H9 (cell line): ENCODE measurements at regions not wholly inside any gene's neighbourhood (a gene's known extent, or its start where the extent isn't known, plus 50 kb on each side); places are given as distances from the start of the nearest gene placed in this dataset.

Experiments
- DNase-seq: peaks from one replicate; pipeline ENCODE4 v3.0.0-alpha.2; 2017
- H2AFZ ChIP-seq: one replicate; pipeline ENCODE4 v1.6.1; 2013; ENCODE audit warnings: mild to moderate bottlenecking, low read length, control low read depth, moderate library complexity
- H2AK5ac ChIP-seq: 2 replicates; pipeline ENCODE4 v1.6.1; 2013; ENCODE audit warnings: low read length, control low read depth, mixed read lengths; ENCODE audit not compliant: insufficient read length
- H2BK120ac ChIP-seq: one replicate; pipeline ENCODE4 v1.6.1; 2013; ENCODE audit warnings: low read depth, mild to moderate bottlenecking, low read length, control low read depth, inconsistent platforms; ENCODE audit not compliant: poor library complexity, severe bottlenecking
- H2BK12ac ChIP-seq: 2 replicates; pipeline ENCODE4 v1.6.1; 2013; ENCODE audit warnings: low read length, control low read depth, mixed read lengths, low read depth; ENCODE audit not compliant: insufficient read length
- H2BK15ac ChIP-seq: 2 replicates; pipeline ENCODE4 v1.6.1; 2013; ENCODE audit warnings: low read depth, low read length, control low read depth
- H2BK20ac ChIP-seq: one replicate; pipeline ENCODE4 v1.6.1; 2013; ENCODE audit warnings: low read depth, mild to moderate bottlenecking, low read length, control low read depth, inconsistent platforms; ENCODE audit not compliant: poor library complexity, severe bottlenecking
- H2BK5ac ChIP-seq: 2 replicates; pipeline ENCODE4 v1.6.1; 2013; ENCODE audit warnings: low read length, control low read depth, mixed read lengths; ENCODE audit not compliant: insufficient read length
- H3K14ac ChIP-seq: 2 replicates; pipeline ENCODE4 v1.6.1; 2013; ENCODE audit warnings: low read length, control low read depth; ENCODE audit not compliant: insufficient read depth
- H3K18ac ChIP-seq: 2 replicates; pipeline ENCODE4 v1.6.1; 2013; ENCODE audit warnings: low read depth, mild to moderate bottlenecking, mixed read lengths, low read length, control low read depth; ENCODE audit not compliant: insufficient read length
- H3K23ac ChIP-seq: 2 replicates; pipeline ENCODE4 v1.6.1; 2013; ENCODE audit warnings: low read length, control low read depth, mixed read lengths, low read depth; ENCODE audit not compliant: insufficient read length
- H3K23me2 ChIP-seq: 2 replicates; pipeline ENCODE4 v1.6.1; 2013; ENCODE audit warnings: low read depth, mild to moderate bottlenecking, mixed read lengths, low read length, control low read depth; ENCODE audit not compliant: insufficient read length, poor library complexity, severe bottlenecking
- H3K27ac ChIP-seq: 2 replicates; pipeline ENCODE4 v1.5.1; 2013; ENCODE audit warnings: low read length, control low read depth, mixed read lengths, low read depth; ENCODE audit not compliant: insufficient read length
- H3K27me3 ChIP-seq: 2 replicates; pipeline ENCODE4 v1.6.1; 2013; ENCODE audit warnings: low read length, control low read depth, inconsistent platforms; ENCODE audit not compliant: insufficient read depth
- H3K4ac ChIP-seq: 2 replicates; pipeline ENCODE4 v1.6.1; 2013; ENCODE audit warnings: low read depth, mild to moderate bottlenecking, control low read depth, inconsistent platforms, low read length, moderate library complexity
- H3K4me1 ChIP-seq: 2 replicates; pipeline ENCODE4 v1.6.1; 2013; ENCODE audit warnings: low read length, control low read depth, inconsistent platforms; ENCODE audit not compliant: insufficient read depth
- H3K4me2 ChIP-seq: 2 replicates; pipeline ENCODE4 v1.6.1; 2013; ENCODE audit warnings: low read length, control low read depth, mixed read lengths; ENCODE audit not compliant: insufficient read length, insufficient read depth
- H3K56ac ChIP-seq: 2 replicates; pipeline ENCODE4 v1.6.1; 2013; ENCODE audit warnings: low read depth, mild to moderate bottlenecking, mixed read lengths, low read length, control low read depth; ENCODE audit not compliant: insufficient read length
- H3K79me1 ChIP-seq: 2 replicates; pipeline ENCODE4 v1.6.1; 2013; ENCODE audit warnings: low read depth, mild to moderate bottlenecking, moderate library complexity, low read length, control low read depth, inconsistent platforms; ENCODE audit not compliant: insufficient read depth, poor library complexity, severe bottlenecking
- H3K79me2 ChIP-seq: 2 replicates; pipeline ENCODE4 v1.6.1; 2013; ENCODE audit warnings: low read length, control low read depth, inconsistent platforms; ENCODE audit not compliant: insufficient read depth
- H3K9ac ChIP-seq: 2 replicates; pipeline ENCODE4 v1.6.1; 2013; ENCODE audit warnings: low read length, control low read depth, mixed read lengths; ENCODE audit not compliant: insufficient read length; ENCODE audit errors: extremely low read depth
- H3K9me3 ChIP-seq: one replicate; pipeline ENCODE4 v1.6.1; 2013; ENCODE audit warnings: low read depth, low read length, inconsistent platforms; ENCODE audit not compliant: control insufficient read depth
- H3T11ph ChIP-seq: one replicate; pipeline ENCODE4 v1.6.1; 2013; ENCODE audit warnings: mild to moderate bottlenecking, low read length, control low read depth, inconsistent platforms
- H4K20me1 ChIP-seq: one replicate; pipeline ENCODE4 v1.6.1; 2013; ENCODE audit not compliant: control insufficient read depth, insufficient read length, insufficient read depth
- H4K5ac ChIP-seq: 2 replicates; pipeline ENCODE4 v1.6.1; 2013; ENCODE audit warnings: low read depth, mild to moderate bottlenecking, mixed read lengths, low read length, control low read depth; ENCODE audit not compliant: insufficient read length
- H4K8ac ChIP-seq: replicated peaks from 2 replicates; pipeline ENCODE4 v1.6.1; 2013; ENCODE audit warnings: low read length, control low read depth, mixed read lengths, low read depth; ENCODE audit not compliant: insufficient read length
- H4K91ac ChIP-seq: 2 replicates; pipeline ENCODE4 v1.6.1; 2013; ENCODE audit warnings: low read depth, mild to moderate bottlenecking, moderate library complexity, mixed read lengths, low read length, control low read depth; ENCODE audit not compliant: insufficient read length
- H3K27ac Mint-ChIP-seq, 3 experiments: 2 replicates in 2 of 3; 3 replicates in 1 of 3; pipeline ENCODE4 v1.8.0; 2020 to 2021; ENCODE audit warnings: mixed read lengths in 3 of 3, mild to moderate bottlenecking in 1 of 3, moderate library complexity in 1 of 3
- H3K27me3 Mint-ChIP-seq: 2 replicates; pipeline ENCODE4 v1.8.0; 2021; ENCODE audit warnings: low read depth, mild to moderate bottlenecking, moderate library complexity, mixed read lengths
- H3K36me3 Mint-ChIP-seq, 3 experiments: 2 replicates in 2 of 3; 3 replicates in 1 of 3; pipeline ENCODE4 v1.8.0; 2020 to 2021; ENCODE audit warnings: low read depth in 3 of 3, mixed read lengths in 3 of 3; ENCODE audit not compliant: insufficient read depth in 1 of 3
- H3K4me1 Mint-ChIP-seq, 2 experiments: 2 replicates each; pipeline ENCODE4 v1.8.0; 2020; ENCODE audit warnings: mixed read lengths in 2 of 2
- H3K4me3 Mint-ChIP-seq, 2 experiments: 2 replicates in 1 of 2; 3 replicates in 1 of 2; pipeline ENCODE4 v1.8.0; 2020 to 2021; ENCODE audit warnings: mild to moderate bottlenecking in 2 of 2, mixed read lengths in 2 of 2, moderate library complexity in 1 of 2
- H3K9me3 Mint-ChIP-seq, 2 experiments: 2 replicates in 1 of 2; 3 replicates in 1 of 2; pipeline ENCODE4 v1.8.0; 2020; ENCODE audit warnings: mild to moderate bottlenecking in 2 of 2, mixed read lengths in 2 of 2, moderate library complexity in 1 of 2
- WGBS: extraction: QIAGEN DNeasy Blood & Tissue Kit; methylation state at CpG from one replicate; pipeline ENCODE4 v1.1.7; 2013; ENCODE audit warnings: missing lambda C conversion rate, low lambda C conversion rate, mixed read lengths; ENCODE audit not compliant: insufficient read length; ENCODE audit errors: extremely low coverage; 5-methylcytosine and 5-hydroxymethylcytosine counted together
- TF ChIP-seq, protein P1 (sequence below): fragments of 200-600 bp; sonication (generic); conservative IDR thresholded peaks from 3 replicates; pipeline ENCODE4 v1.8.0; 2021; ENCODE audit warnings: antibody characterized with exemption, mild to moderate bottlenecking

DNA sequence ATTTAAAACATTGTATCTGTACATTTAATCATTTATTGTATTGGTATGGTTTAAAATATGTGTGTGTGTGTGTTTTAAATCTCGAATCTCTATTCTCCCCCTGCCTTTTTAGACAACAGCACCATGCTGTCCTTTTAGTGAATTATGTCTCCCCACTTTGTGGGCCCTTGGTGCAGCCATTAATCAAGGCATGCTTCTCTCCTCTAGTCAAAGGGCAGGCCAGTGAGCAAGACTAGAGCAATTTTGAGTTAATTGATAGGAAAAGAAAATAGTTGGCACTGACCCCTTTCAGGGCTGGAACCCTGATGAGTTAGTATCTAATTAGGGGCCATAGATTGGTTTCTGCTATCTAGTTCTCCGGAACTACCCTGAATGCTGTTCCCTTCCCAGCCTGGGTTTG lies 111.0 kb downstream of the MAIP1 start:
- no peak overlapping the region for H3K4me2 ChIP-seq
- Mint-ChIP-seq H3K27ac (no peak overlapping the region), H3K9me3 (no peaks in the 10 kb centered on the region)

More for the DNA sequence above, 111.0 kb downstream of the MAIP1 start:
- Mint-ChIP-seq H3K36me3 (no peaks in the 10 kb centered on the region; a peak in 1 of 7 replicates), H3K4me1 (peaks cover 3 to 9% of the 10 kb centered on the region in 2 experiments), H3K4me3 (no peak overlapping the region), H3K27me3 (no peaks in the 10 kb centered on the region)
- TF ChIP-seq, protein P1, sequence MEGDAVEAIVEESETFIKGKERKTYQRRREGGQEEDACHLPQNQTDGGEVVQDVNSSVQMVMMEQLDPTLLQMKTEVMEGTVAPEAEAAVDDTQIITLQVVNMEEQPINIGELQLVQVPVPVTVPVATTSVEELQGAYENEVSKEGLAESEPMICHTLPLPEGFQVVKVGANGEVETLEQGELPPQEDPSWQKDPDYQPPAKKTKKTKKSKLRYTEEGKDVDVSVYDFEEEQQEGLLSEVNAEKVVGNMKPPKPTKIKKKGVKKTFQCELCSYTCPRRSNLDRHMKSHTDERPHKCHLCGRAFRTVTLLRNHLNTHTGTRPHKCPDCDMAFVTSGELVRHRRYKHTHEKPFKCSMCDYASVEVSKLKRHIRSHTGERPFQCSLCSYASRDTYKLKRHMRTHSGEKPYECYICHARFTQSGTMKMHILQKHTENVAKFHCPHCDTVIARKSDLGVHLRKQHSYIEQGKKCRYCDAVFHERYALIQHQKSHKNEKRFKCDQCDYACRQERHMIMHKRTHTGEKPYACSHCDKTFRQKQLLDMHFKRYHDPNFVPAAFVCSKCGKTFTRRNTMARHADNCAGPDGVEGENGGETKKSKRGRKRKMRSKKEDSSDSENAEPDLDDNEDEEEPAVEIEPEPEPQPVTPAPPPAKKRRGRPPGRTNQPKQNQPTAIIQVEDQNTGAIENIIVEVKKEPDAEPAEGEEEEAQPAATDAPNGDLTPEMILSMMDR: no peak
- Histone ChIP-seq H3T11ph (no peak overlapping the region), H3K79me1 (no peaks in the 10 kb centered on the region), H3K27ac (no peak overlapping the region), H3K56ac (no peak overlapping the region), H3K23ac (no peak overlapping the region), H2BK12ac (no peak overlapping the region), H3K4ac (no peak overlapping the region), H3K23me2 (no peaks in the 10 kb centered on the region), H3K9ac (no peak overlapping the region), H2BK5ac (no peak overlapping the region), H3K79me2 (no peaks in the 10 kb centered on the region), H4K91ac (no peak overlapping the region), H3K9me3 (no peaks in the 10 kb centered on the region), H4K20me1 (no peaks in the 10 kb centered on the region), H3K14ac (no peak overlapping the region), H2BK15ac (no peak overlapping the region), H4K8ac (no peak overlapping the region), H3K18ac (no peak overlapping the region), H2AK5ac (no peak overlapping the region), H2BK20ac (no peak overlapping the region), H3K27me3 (no peaks in the 10 kb centered on the region), H4K5ac (no peak overlapping the region), H2AFZ (no peak overlapping the region), H3K4me1 (no peaks in the 10 kb centered on the region; the same call in 1 of the 2 replicates), H2BK120ac (no peak overlapping the region)
- no CpG with 5 or more reads among the region's 2 CpGs for WGBS
- no peak for DNase-seq
